ENCODE measurements at regions not wholly inside any gene's neighbourhood (a gene's known extent, or its start where the extent isn't known, plus 50 kb on each side); places are given as distances from the start of the nearest gene placed in this dataset.

- intact Hi-C loops (cut with DNase I) = loop anchor here in 1 of 2 donors (2.0 to 10.0 kb wide), 2 partner anchors 86 to 158 kb away; no protein-coding TSS in a partner anchor
- peaks cover 0 to 9% of the 10 kb centered on the region in 2 donors for H3K4me1 ChIP-seq (replicated peaks in 1 of 2)
- no peaks in the 10 kb centered on the region for H3K36me3 ChIP-seq (replicated peaks in 1 of 2)
- peak; percentile 29 to 77 (median 50) for DNase-seq
- no peak overlapping the region for H3K27ac ChIP-seq
- no peaks in the 10 kb centered on the region for H3K27me3 ChIP-seq
- WGBS, 4 donors = 48 to 52% (median 49%) methylated on average over 12 of the region's 12 CpGs
- no peak overlapping the region for H3K4me3 ChIP-seq
- H3K9me3 ChIP-seq (replicated peaks in 1 of 3) = no peaks in the 10 kb centered on the region
- peak; percentile 34 to 79 (median 70) for TF ChIP-seq CTCF (IDR thresholded peaks at IDR 0.05)
- no peak for TF ChIP-seq POLR2A (IDR thresholded peaks at IDR 0.05)
These were observed 115.8 kb downstream of the DAD1 start for GRCh38 chr14:22472935-22473854.

- no peak overlapping the region for H3K4me3 ChIP-seq
- no peaks in the 10 kb centered on the region for H3K9me3 ChIP-seq (replicated peaks in 1 of 3)
- WGBS, 4 donors = 52 to 77% (median 65%) methylated on average over 2 of the region's 2 CpGs
- intact Hi-C loops (cut with DNase I) = loop anchor here in 1 of 2 donors (2.0 to 10.0 kb wide), 2 partner anchors 86 to 158 kb away; no protein-coding TSS in a partner anchor
- no peaks in the 10 kb centered on the region for H3K27me3 ChIP-seq
- H3K27ac ChIP-seq = no peak overlapping the region
- H3K4me1 ChIP-seq (replicated peaks in 1 of 2) = peaks cover 0 to 9% of the 10 kb centered on the region in 2 donors
- no peaks in the 10 kb centered on the region for H3K36me3 ChIP-seq (replicated peaks in 1 of 2)
- no peak for DNase-seq
- no peak for TF ChIP-seq CTCF (IDR thresholded peaks at IDR 0.05)
- TF ChIP-seq POLR2A (IDR thresholded peaks at IDR 0.05) = no peak
These were observed 116.6 kb downstream of the DAD1 start for GRCh38 chr14:22472466-22472865.

DNA sequence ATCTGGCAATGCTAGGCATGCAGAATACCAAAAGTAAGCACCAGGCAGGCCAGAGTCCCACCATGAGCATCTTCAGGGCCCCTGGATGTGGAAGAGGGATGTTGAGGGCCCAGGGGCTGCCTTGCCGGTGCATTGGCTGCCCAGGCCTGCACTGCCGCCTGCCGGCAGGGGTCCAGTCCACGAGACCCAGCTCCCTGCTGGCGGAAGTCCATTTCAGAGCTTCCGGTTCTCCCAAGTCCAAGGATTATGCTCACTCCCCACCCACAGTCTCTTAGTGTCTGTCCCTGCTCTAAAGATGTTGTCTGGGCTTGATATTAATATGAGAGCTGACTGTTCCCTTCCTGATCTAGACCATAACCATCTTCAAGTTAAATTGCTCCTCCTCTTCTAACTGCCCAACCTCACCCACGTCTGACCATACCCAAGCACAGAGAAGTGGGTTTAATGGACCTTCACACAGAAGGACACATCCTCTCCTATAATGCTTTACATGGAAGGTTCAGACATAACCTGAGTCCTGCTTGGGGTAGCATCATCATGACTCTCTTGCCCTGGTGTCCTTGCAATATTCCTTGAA, 117.4 kb downstream of the DAD1 start:
- Histone ChIP-seq H3K4me1 (replicated peaks in 1 of 2) (peaks cover 0 to 1% of the 10 kb centered on the region in 2 donors), H3K27ac (no peak overlapping the region), H3K4me3 (no peak overlapping the region), H3K9me3 (replicated peaks in 1 of 3) (no peaks in the 10 kb centered on the region), H3K27me3 (no peaks in the 10 kb centered on the region), H3K36me3 (replicated peaks in 1 of 2) (no peaks in the 10 kb centered on the region)
- peak; percentile 13 to 58 (median 38) for TF ChIP-seq CTCF (IDR thresholded peaks at IDR 0.05)
- no peak for TF ChIP-seq POLR2A (IDR thresholded peaks at IDR 0.05)
- WGBS, 4 donors = 32 to 39% (median 34%) methylated on average over 7 of the region's 7 CpGs
- intact Hi-C loops (cut with DNase I) = loop anchor here in 1 of 2 donors (2.0 to 10.0 kb wide), 2 partner anchors 85 to 157 kb away; no protein-coding TSS in a partner anchor
- peak; percentile 22 to 61 (median 42) for DNase-seq

Measured in adrenal gland (tissue), 9 donors.